Activated T-helper 17 cell treated with anti-CD3 and anti-CD28 coated beads, Interleukin-2, amount 50 U/mL, for 72 hours (primary cell): ENCODE measurements at regions not wholly inside any gene's neighbourhood (a gene's known extent, or its start where the extent isn't known, plus 50 kb on each side); places are given as distances from the start of the nearest gene placed in this dataset.

ENCODE experiments used
- ATAC-seq: fragments of 150-1000 bp; cut with Tn5 transposase; replicated peaks from 2 replicates; pipeline ENCODE4 v1.10.0; 2021; ENCODE audit warnings: mild to moderate bottlenecking, moderate library complexity
- H3K27ac Mint-ChIP-seq: one replicate; pipeline ENCODE4 v1.8.0; 2022; ENCODE audit warnings: mixed read lengths
- H3K27me3 Mint-ChIP-seq: one replicate; pipeline ENCODE4 v1.8.0; 2022; ENCODE audit warnings: mixed read lengths
- H3K36me3 Mint-ChIP-seq: one replicate; pipeline ENCODE4 v1.8.0; 2022; ENCODE audit warnings: low read depth, mild to moderate bottlenecking, mixed read lengths
- H3K4me1 Mint-ChIP-seq: one replicate; pipeline ENCODE4 v1.8.0; 2022; ENCODE audit warnings: mixed read lengths
- H3K4me3 Mint-ChIP-seq: one replicate; pipeline ENCODE4 v1.8.0; 2022; ENCODE audit warnings: mild to moderate bottlenecking, mixed read lengths
- H3K9me3 Mint-ChIP-seq: one replicate; pipeline ENCODE4 v1.8.0; 2022; ENCODE audit warnings: mixed read lengths

- Mint-ChIP-seq H3K27ac (no peak overlapping the region), H3K36me3 (no peaks in the 10 kb centered on the region)
These were observed 93.9 kb downstream of the MATN1 start for GRCh38 chr1:30629501-30629900.

GRCh38 chr1:30627994-30628393, 95.4 kb downstream of the MATN1 start:
- ATAC-seq, result no peak
- Mint-ChIP-seq H3K27ac (no peak overlapping the region), H3K9me3 (peaks cover 14% of the 10 kb centered on the region), H3K4me3 (no peak overlapping the region), H3K36me3 (no peaks in the 10 kb centered on the region), H3K4me1 (no peaks in the 10 kb centered on the region), H3K27me3 (peaks cover 38% of the 10 kb centered on the region)

More at GRCh38 chr1:30629501-30629900, 93.9 kb downstream of the MATN1 start:
- Mint-ChIP-seq H3K27me3 (peaks cover 33% of the 10 kb centered on the region), H3K4me1 (no peaks in the 10 kb centered on the region), H3K4me3 (no peak overlapping the region), H3K9me3 (peaks cover 7% of the 10 kb centered on the region)
- ATAC-seq, result no peak

GRCh38 chr1:30627206-30627605, 96.2 kb downstream of the MATN1 start:
- Mint-ChIP-seq H3K36me3 (no peaks in the 10 kb centered on the region), H3K9me3 (peaks cover 18% of the 10 kb centered on the region), H3K27ac (no peak overlapping the region), H3K27me3 (peaks cover 40% of the 10 kb centered on the region), H3K4me1 (no peaks in the 10 kb centered on the region), H3K4me3 (no peak overlapping the region)
- no peak for ATAC-seq

- H3K4me1 Mint-ChIP-seq, result no peaks in the 10 kb centered on the region
- ATAC-seq, result no peak
- H3K27ac Mint-ChIP-seq, result no peak overlapping the region
- H3K36me3 Mint-ChIP-seq, result no peaks in the 10 kb centered on the region
- peaks cover 19% of the 10 kb centered on the region for H3K9me3 Mint-ChIP-seq
- peaks cover 46% of the 10 kb centered on the region for H3K27me3 Mint-ChIP-seq
- H3K4me3 Mint-ChIP-seq, result no peak overlapping the region
These were observed 100.0 kb downstream of the MATN1 start for GRCh38 chr1:30623431-30623830.

- no peak overlapping the region for H3K4me3 Mint-ChIP-seq
- H3K9me3 Mint-ChIP-seq, result peaks cover 12% of the 10 kb centered on the region
- no peaks in the 10 kb centered on the region for H3K4me1 Mint-ChIP-seq
- no peak overlapping the region for H3K27ac Mint-ChIP-seq
- H3K36me3 Mint-ChIP-seq, result no peaks in the 10 kb centered on the region
- ATAC-seq, result no peak
- peaks cover 43% of the 10 kb centered on the region for H3K27me3 Mint-ChIP-seq
These were observed 103.8 kb downstream of the MATN1 start for GRCh38 chr1:30619619-30620018.

- Mint-ChIP-seq H3K9me3 (peaks cover 9% of the 10 kb centered on the region), H3K4me3 (no peak overlapping the region), H3K4me1 (no peaks in the 10 kb centered on the region), H3K36me3 (no peaks in the 10 kb centered on the region), H3K27ac (no peak overlapping the region), H3K27me3 (peaks cover 41% of the 10 kb centered on the region)
- peak; percentile 24 for ATAC-seq
These were observed 105.0 kb downstream of the MATN1 start for GRCh38 chr1:30618335-30618747.

GRCh38 chr1:30616759-30617158, 106.6 kb downstream of the MATN1 start:
- H3K4me1 Mint-ChIP-seq, result no peaks in the 10 kb centered on the region
- no peak overlapping the region for H3K4me3 Mint-ChIP-seq
- no peaks in the 10 kb centered on the region for H3K36me3 Mint-ChIP-seq
- no peak overlapping the region for H3K27ac Mint-ChIP-seq
- H3K27me3 Mint-ChIP-seq, result peaks cover 42% of the 10 kb centered on the region
- no peaks in the 10 kb centered on the region for H3K9me3 Mint-ChIP-seq
- ATAC-seq, result no peak

GRCh38 chr1:30615816-30616590, 107.4 kb downstream of the MATN1 start:
- Mint-ChIP-seq H3K27me3 (peaks cover 40% of the 10 kb centered on the region), H3K36me3 (no peaks in the 10 kb centered on the region), H3K4me1 (no peaks in the 10 kb centered on the region), H3K4me3 (no peak overlapping the region), H3K9me3 (no peaks in the 10 kb centered on the region), H3K27ac (no peak overlapping the region)
- no peak for ATAC-seq

- ATAC-seq, result no peak
- Mint-ChIP-seq H3K4me3 (no peak overlapping the region), H3K27ac (no peak overlapping the region), H3K27me3 (peaks cover 43% of the 10 kb centered on the region), H3K4me1 (no peaks in the 10 kb centered on the region), H3K36me3 (no peaks in the 10 kb centered on the region), H3K9me3 (no peaks in the 10 kb centered on the region)
These were observed 108.1 kb downstream of the MATN1 start for GRCh38 chr1:30615076-30615795.

- Mint-ChIP-seq H3K4me3 (no peak overlapping the region), H3K4me1 (no peaks in the 10 kb centered on the region), H3K27ac (no peak overlapping the region), H3K27me3 (peaks cover 41% of the 10 kb centered on the region), H3K36me3 (no peaks in the 10 kb centered on the region), H3K9me3 (no peaks in the 10 kb centered on the region)
- ATAC-seq, result no peak
These were observed 110.2 kb downstream of the MATN1 start for GRCh38 chr1:30613188-30613587.

GRCh38 chr1:30612536-30613065, 110.8 kb downstream of the MATN1 start:
- no peak overlapping the region for H3K27ac Mint-ChIP-seq
- no peak overlapping the region for H3K4me3 Mint-ChIP-seq
- no peaks in the 10 kb centered on the region for H3K9me3 Mint-ChIP-seq
- H3K4me1 Mint-ChIP-seq, result no peaks in the 10 kb centered on the region
- H3K36me3 Mint-ChIP-seq, result no peaks in the 10 kb centered on the region
- no peak for ATAC-seq
- peaks cover 42% of the 10 kb centered on the region for H3K27me3 Mint-ChIP-seq

- Mint-ChIP-seq H3K27ac (no peak overlapping the region), H3K4me1 (no peaks in the 10 kb centered on the region), H3K36me3 (no peaks in the 10 kb centered on the region), H3K27me3 (peaks cover 43% of the 10 kb centered on the region), H3K9me3 (no peaks in the 10 kb centered on the region), H3K4me3 (no peak overlapping the region)
- ATAC-seq, result no peak
These were observed 111.6 kb downstream of the MATN1 start for GRCh38 chr1:30611741-30612309.

GRCh38 chr1:30610917-30611316, 112.5 kb downstream of the MATN1 start:
- Mint-ChIP-seq H3K4me1 (no peaks in the 10 kb centered on the region), H3K9me3 (no peaks in the 10 kb centered on the region), H3K27me3 (peaks cover 45% of the 10 kb centered on the region)

GRCh38 chr1:30609999-30610345, 113.4 kb downstream of the MATN1 start:
- Mint-ChIP-seq H3K4me3 (no peak overlapping the region), H3K27me3 (peaks cover 39% of the 10 kb centered on the region), H3K36me3 (no peaks in the 10 kb centered on the region), H3K4me1 (no peaks in the 10 kb centered on the region), H3K27ac (no peak overlapping the region), H3K9me3 (no peaks in the 10 kb centered on the region)
- ATAC-seq, result no peak

More at GRCh38 chr1:30610917-30611316, 112.5 kb downstream of the MATN1 start:
- ATAC-seq, result no peak
- Mint-ChIP-seq H3K4me3 (no peak overlapping the region), H3K27ac (no peak overlapping the region), H3K36me3 (no peaks in the 10 kb centered on the region)
